MM.1S (cell line): ENCODE measurements at regions not wholly inside any gene's neighbourhood (a gene's known extent, or its start where the extent isn't known, plus 50 kb on each side); places are given as distances from the start of the nearest gene placed in this dataset.
"Not testable (repeated sequence)": the region's sequence is repeated elsewhere in the genome, so short reads cannot be mapped to it uniquely, and the experiment has no call there.

Experiments used
- DNase-seq: peaks from one replicate; pipeline ENCODE4 v3.0.0-alpha.2; 2015
- H2AFZ ChIP-seq: fragments of 300-600 bp; sonication (generic); 2 replicates; pipeline ENCODE4 v1.6.0; 2016; ENCODE audit warnings: antibody characterized with exemption, low read length
- H3F3A ChIP-seq: fragments of 300-600 bp; sonication (generic); 2 replicates; pipeline ENCODE4 v1.6.1; 2016; ENCODE audit warnings: mild to moderate bottlenecking, antibody characterized with exemption, low read length, moderate library complexity, mixed read lengths; ENCODE audit not compliant: insufficient read depth
- H3K27ac ChIP-seq: fragments of 300-600 bp; sonication (generic); 2 replicates; pipeline ENCODE4 v1.5.1; 2016; ENCODE audit warnings: mild to moderate bottlenecking, low read length
- H3K27me3 ChIP-seq: fragments of 300-600 bp; sonication (generic); replicated peaks from 2 replicates; pipeline ENCODE4 v1.6.0; 2016; ENCODE audit warnings: low read length; ENCODE audit not compliant: insufficient read depth
- H3K36me3 ChIP-seq: fragments of 300-600 bp; sonication (generic); replicated peaks from 2 replicates; pipeline ENCODE4 v1.6.1; 2016; ENCODE audit warnings: mild to moderate bottlenecking, low read length, mixed read lengths; ENCODE audit not compliant: insufficient read depth
- H3K4me1 ChIP-seq: fragments of 300-600 bp; sonication (generic); 2 replicates; pipeline ENCODE4 v1.6.1; 2016; ENCODE audit warnings: low read length, mixed read lengths
- H3K4me2 ChIP-seq: fragments of 300-600 bp; sonication (generic); 2 replicates; pipeline ENCODE4 v1.6.0; 2016; ENCODE audit warnings: low read depth, low read length
- H3K4me3 ChIP-seq: fragments of 300-600 bp; sonication (generic); 2 replicates; pipeline ENCODE4 v1.5.1; 2016; ENCODE audit warnings: low read length, mixed read lengths
- H3K79me2 ChIP-seq: fragments of 300-600 bp; sonication (generic); 2 replicates; pipeline ENCODE4 v1.6.1; 2016; ENCODE audit warnings: mixed run types, low read length, mixed read lengths
- H3K9ac ChIP-seq: fragments of 300-600 bp; sonication (generic); 2 replicates; pipeline ENCODE4 v1.6.1; 2016; ENCODE audit warnings: low read length, mixed read lengths
- H3K9me2 ChIP-seq: fragments of 300-600 bp; sonication (generic); replicated peaks from 2 replicates; pipeline ENCODE4 v1.6.1; 2016; ENCODE audit warnings: mild to moderate bottlenecking, low read length, mixed read lengths; ENCODE audit not compliant: insufficient read depth
- H3K9me3 ChIP-seq: fragments of 300-600 bp; sonication (generic); replicated peaks from 2 replicates; pipeline ENCODE4 v1.6.1; 2016; ENCODE audit warnings: mild to moderate bottlenecking, low read length, mixed read lengths; ENCODE audit not compliant: insufficient read depth
- H4K20me1 ChIP-seq: fragments of 300-600 bp; sonication (generic); 2 replicates; pipeline ENCODE4 v1.6.1; 2016; ENCODE audit warnings: mild to moderate bottlenecking, low read length, moderate library complexity, mixed read lengths; ENCODE audit not compliant: insufficient read depth
- CTCF ChIP-seq: fragments of 300-600 bp; sonication (generic); IDR thresholded peaks from 2 replicates; pipeline ENCODE4 v1.5.1; 2016; ENCODE audit warnings: antibody characterized with exemption, low read length, mixed read lengths
- EZH2 ChIP-seq: fragments of 300-600 bp; sonication (generic); optimal IDR thresholded peaks from 2 replicates; pipeline ENCODE3; 2017; ENCODE audit warnings: low read depth, mild to moderate bottlenecking, antibody characterized with exemption, low read length, mixed read lengths
- EZH2phosphoT487 ChIP-seq: fragments of 300-600 bp; sonication (generic); IDR thresholded peaks from 2 replicates; pipeline ENCODE4 v1.6.1; 2018; ENCODE audit warnings: antibody characterized with exemption, low read length

GRCh38 chrX:55357236-55357635 lies 92.5 kb upstream of the PAGE3 start:
- H3K9me3 ChIP-seq: no peaks in the 10 kb centered on the region
- H3K9me2 ChIP-seq: no peaks in the 10 kb centered on the region
- no peak overlapping the region for H3K9ac ChIP-seq
- H3K4me2 ChIP-seq: no peak overlapping the region
- no peak for DNase-seq
- H3K36me3 ChIP-seq: no peaks in the 10 kb centered on the region
- H3K4me3 ChIP-seq: no peak overlapping the region
- no peaks in the 10 kb centered on the region for H4K20me1 ChIP-seq
- H3K79me2 ChIP-seq: no peaks in the 10 kb centered on the region
- TF ChIP-seq EZH2phosphoT487 (no peak), CTCF (no peak), EZH2 (no peak)
- H3F3A ChIP-seq: no peaks in the 10 kb centered on the region
- no peak overlapping the region for H3K27ac ChIP-seq
- no peaks in the 10 kb centered on the region for H3K27me3 ChIP-seq
- H3K4me1 ChIP-seq: no peaks in the 10 kb centered on the region
- no peak overlapping the region for H2AFZ ChIP-seq

GRCh38 chrX:55379396-55379795 lies 72.5 kb upstream of the MAGEH1 start:
- Histone ChIP-seq H4K20me1 (no peaks in the 10 kb centered on the region), H3K27ac (no peak overlapping the region), H3K36me3 (no peaks in the 10 kb centered on the region), H3K4me3 (no peak overlapping the region), H3F3A (no peaks in the 10 kb centered on the region), H3K9me3 (no peaks in the 10 kb centered on the region), H3K4me1 (no peaks in the 10 kb centered on the region), H3K4me2 (no peak overlapping the region), H3K9me2 (no peaks in the 10 kb centered on the region), H3K9ac (no peak overlapping the region), H3K79me2 (no peaks in the 10 kb centered on the region), H3K27me3 (no peaks in the 10 kb centered on the region), H2AFZ (no peak overlapping the region)
- TF ChIP-seq EZH2 (no peak), CTCF (no peak), EZH2phosphoT487 (no peak)
- DNase-seq: no peak

GRCh38 chrX:55389376-55389775 lies 62.6 kb upstream of the MAGEH1 start:
- Histone ChIP-seq H3K36me3 (no peaks in the 10 kb centered on the region), H3K79me2 (no peaks in the 10 kb centered on the region), H3K4me1 (no peaks in the 10 kb centered on the region), H3K27ac (no peak overlapping the region), H4K20me1 (no peaks in the 10 kb centered on the region), H3K9ac (no peak overlapping the region), H2AFZ (no peak overlapping the region), H3K27me3 (no peaks in the 10 kb centered on the region), H3K4me2 (no peak overlapping the region), H3K9me2 (no peaks in the 10 kb centered on the region), H3K4me3 (no peak overlapping the region), H3F3A (no peaks in the 10 kb centered on the region), H3K9me3 (no peaks in the 10 kb centered on the region)
- TF ChIP-seq CTCF (no peak), EZH2phosphoT487 (no peak), EZH2 (no peak)
- no peak for DNase-seq

- H3K27ac ChIP-seq, H3F3A ChIP-seq, H2AFZ ChIP-seq, H3K4me2 ChIP-seq, H3K4me1 ChIP-seq, H3K27me3 ChIP-seq, H3K79me2 ChIP-seq, DNase-seq, H3K9ac ChIP-seq, H3K36me3 ChIP-seq, H3K9me2 ChIP-seq, H3K4me3 ChIP-seq, H4K20me1 ChIP-seq, H3K9me3 ChIP-seq: not testable (repeated sequence)
Measured at GRCh38 chrX:55396836-55397235, 55.1 kb upstream of the MAGEH1 start.
